ENCODE measurements at regions not wholly inside any gene's neighbourhood (a gene's known extent, or its start where the extent isn't known, plus 50 kb on each side); places are given as distances from the start of the nearest gene placed in this dataset.

- H3K4me3 ChIP-seq = no peak overlapping the region
- ChIA-PET CTCF (ENCODE audit: low intra/inter-chr PET ratio) (no interaction called here), POLR2A (interaction anchor here (0.6 to 0.9 kb wide), 3 partner anchors 9 to 1889 kb away, joined by 3 to 4 read pairs (median 3); no protein-coding TSS in a partner anchor)
- H4K20me1 ChIP-seq (replicated peaks; ENCODE audit: control insufficient read depth, insufficient read depth, low read length) = 0 out of 2 replicates have a peak, but pooled peaks cover 4% of the 10 kb centered on the region
- no peaks in the 10 kb centered on the region for H3K79me2 ChIP-seq (ENCODE audit: control insufficient read depth, insufficient read depth, low read length)
- FAIRE-seq = no peak
- H3K9ac ChIP-seq (ENCODE audit: insufficient read depth in 1 of 2, low read depth in 2 of 2, low read length in 2 of 2) = no peak overlapping the region
- H3K4me1 ChIP-seq (replicated peaks in 1 of 2; ENCODE audit: control insufficient read depth in 2 of 2, insufficient read depth in 2 of 2, low read length in 2 of 2) = peaks cover 0 to 7% of the 10 kb centered on the region in 2 experiments; a peak in 2 of 5 replicates
- WGBS (ENCODE audit: insufficient coverage, low coverage, missing lambda C conversion rate) = 21% methylated on average over 5 of the region's 5 CpGs
- no peaks in the 10 kb centered on the region for H3K36me3 ChIP-seq (ENCODE audit: control insufficient read depth, insufficient read depth, low read length)
- in situ Hi-C loops (cut with MboI) (no loop called here), intact Hi-C loops (cut with micrococcal nuclease) (no loop called here)
- no peak overlapping the region for H2AFZ ChIP-seq (ENCODE audit: low read depth, low read length)
- H3K9me3 ChIP-seq (replicated peaks; ENCODE audit: control insufficient read depth, insufficient read depth, low read depth, low read length) = no peaks in the 10 kb centered on the region
- DNase-seq (ENCODE audit: extremely low read depth in 1 of 4, low spot score in 3 of 4) = no peak
- peaks cover 2 to 18% of the 10 kb centered on the region in 2 experiments; a peak in 4 of 5 replicates for H3K27me3 ChIP-seq (ENCODE audit: control insufficient read depth in 2 of 2, insufficient read depth in 2 of 2, low read length in 2 of 2)
- peak; percentile 57 for ATAC-seq
- no peak overlapping the region for H3K27ac ChIP-seq (ENCODE audit: extremely low read depth, low read depth, low read length)
- BruUV-seq (replicated peaks) = no TSS peak
- H3K9me1 ChIP-seq (ENCODE audit: control insufficient read depth, insufficient read depth, low read length) = no peaks in the 10 kb centered on the region
- H3K4me2 ChIP-seq (ENCODE audit: insufficient read depth, low read length) = no peak overlapping the region
- no peak for TF ChIP-seq SIRT6 (IDR thresholded peaks at IDR 0.05; ENCODE audit: low read depth, low read length)
- TF ChIP-seq PPARD (CRISPR knock-in tag; IDR thresholded peaks at IDR 0.05) = no peak
- TF ChIP-seq SMARCA4 (IDR thresholded peaks at IDR 0.05) = peak; percentile 61; the same call in 1 of the 2 replicates
- TF ChIP-seq RAD51 (IDR thresholded peaks at IDR 0.05; ENCODE audit: borderline replicate concordance, low read depth) = no peak
- TF ChIP-seq NR2C1 (IDR thresholded peaks at IDR 0.05) = no peak
- TF ChIP-seq NR2C1 (tag; IDR thresholded peaks at IDR 0.05) = peak; percentile 51
- TF ChIP-seq, protein P1, sequence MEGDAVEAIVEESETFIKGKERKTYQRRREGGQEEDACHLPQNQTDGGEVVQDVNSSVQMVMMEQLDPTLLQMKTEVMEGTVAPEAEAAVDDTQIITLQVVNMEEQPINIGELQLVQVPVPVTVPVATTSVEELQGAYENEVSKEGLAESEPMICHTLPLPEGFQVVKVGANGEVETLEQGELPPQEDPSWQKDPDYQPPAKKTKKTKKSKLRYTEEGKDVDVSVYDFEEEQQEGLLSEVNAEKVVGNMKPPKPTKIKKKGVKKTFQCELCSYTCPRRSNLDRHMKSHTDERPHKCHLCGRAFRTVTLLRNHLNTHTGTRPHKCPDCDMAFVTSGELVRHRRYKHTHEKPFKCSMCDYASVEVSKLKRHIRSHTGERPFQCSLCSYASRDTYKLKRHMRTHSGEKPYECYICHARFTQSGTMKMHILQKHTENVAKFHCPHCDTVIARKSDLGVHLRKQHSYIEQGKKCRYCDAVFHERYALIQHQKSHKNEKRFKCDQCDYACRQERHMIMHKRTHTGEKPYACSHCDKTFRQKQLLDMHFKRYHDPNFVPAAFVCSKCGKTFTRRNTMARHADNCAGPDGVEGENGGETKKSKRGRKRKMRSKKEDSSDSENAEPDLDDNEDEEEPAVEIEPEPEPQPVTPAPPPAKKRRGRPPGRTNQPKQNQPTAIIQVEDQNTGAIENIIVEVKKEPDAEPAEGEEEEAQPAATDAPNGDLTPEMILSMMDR (IDR thresholded peaks at IDR 0.05 in 2 of 3, conservative IDR thresholded peaks at IDR 0.05 in 1 of 3; ENCODE audit: insufficient read depth in 2 of 3, low read depth in 1 of 3, low read length in 3 of 3) = no peak
- TF ChIP-seq TEAD2 (tag; IDR thresholded peaks at IDR 0.05) = no peak
- TF ChIP-seq PHF20 (IDR thresholded peaks at IDR 0.05; ENCODE audit: partially characterized antibody) = no peak
- TF ChIP-seq SPI1 (IDR thresholded peaks at IDR 0.05; ENCODE audit: borderline replicate concordance, low read depth, low read length) = no peak
- TF ChIP-seq ZNF764 (CRISPR knock-in tag; IDR thresholded peaks at IDR 0.05; ENCODE audit: low read depth) = no peak
- TF ChIP-seq FOXO4 (CRISPR knock-in tag; IDR thresholded peaks at IDR 0.05) = no peak
- no peak for TF ChIP-seq ZNF146 (CRISPR knock-in tag; IDR thresholded peaks at IDR 0.05; ENCODE audit: unreplicated experiment)
- TF ChIP-seq E2F8 (IDR thresholded peaks at IDR 0.05; ENCODE audit: low read depth, partially characterized antibody) = no peak
- TF ChIP-seq CREB3 (tag; conservative IDR thresholded peaks at IDR 0.05; ENCODE audit: low read depth) = no peak
- TF ChIP-seq DNMT1 (IDR thresholded peaks at IDR 0.05) = no peak
Observed at GRCh38 chr1:38105267-38105666, 58.7 kb upstream of the POU3F1 start.

Measured in K562 (cell line).